Loucy (cell line): ENCODE measurements at regions not wholly inside any gene's neighbourhood (a gene's known extent, or its start where the extent isn't known, plus 50 kb on each side); places are given as distances from the start of the nearest gene placed in this dataset.

Source experiments
- H2AFZ ChIP-seq: fragments of 200-600 bp; sonication (generic); 2 replicates; pipeline ENCODE4 v1.6.0; 2016; ENCODE audit warnings: antibody characterized with exemption, mild to moderate bottlenecking, low read length, moderate library complexity
- H3F3A ChIP-seq: fragments of 200-600 bp; 2 replicates; pipeline ENCODE4 v1.6.0; 2016; ENCODE audit warnings: antibody characterized with exemption, low read depth, mild to moderate bottlenecking
- H3K27me3 ChIP-seq: fragments of 200-600 bp; sonication (generic); 2 replicates; pipeline ENCODE4 v1.6.1; 2014; ENCODE audit warnings: low read length, mild to moderate bottlenecking; ENCODE audit not compliant: insufficient read depth, poor library complexity, severe bottlenecking
- H3K36me3 ChIP-seq: fragments of 200-600 bp; sonication (generic); 2 replicates; pipeline ENCODE4 v1.6.1; 2016; ENCODE audit warnings: low read length; ENCODE audit not compliant: insufficient read depth
- H3K4me1 ChIP-seq: fragments of 200-600 bp; sonication (generic); 2 replicates; pipeline ENCODE4 v1.5.1; 2014; ENCODE audit warnings: low read length, mild to moderate bottlenecking; ENCODE audit not compliant: insufficient read depth, poor library complexity, severe bottlenecking
- H3K4me2 ChIP-seq: fragments of 200-600 bp; sonication (generic); 2 replicates; pipeline ENCODE4 v1.6.0; 2014; ENCODE audit warnings: antibody characterized with exemption, low read length, low read depth, mild to moderate bottlenecking; ENCODE audit not compliant: poor library complexity, severe bottlenecking
- H3K4me3 ChIP-seq: fragments of 200-600 bp; sonication (generic); 2 replicates; pipeline ENCODE4 v1.5.1; 2014; ENCODE audit warnings: low read length, mild to moderate bottlenecking, mixed read lengths; ENCODE audit not compliant: poor library complexity, severe bottlenecking
- H3K79me2 ChIP-seq: fragments of 200-600 bp; sonication (generic); 2 replicates; pipeline ENCODE4 v1.6.1; 2014; ENCODE audit warnings: low read length; ENCODE audit not compliant: insufficient read depth
- H3K9ac ChIP-seq: fragments of 200-600 bp; sonication (generic); 2 replicates; pipeline ENCODE4 v1.6.0; 2014; ENCODE audit warnings: mild to moderate bottlenecking, low read depth, low read length, moderate library complexity; ENCODE audit not compliant: poor library complexity, severe bottlenecking
- H3K9me2 ChIP-seq: fragments of 200-600 bp; sonication (generic); replicated peaks from 2 replicates; pipeline ENCODE4 v1.6.1; 2016; ENCODE audit warnings: low read depth, low read length, mixed read lengths
- H3K9me3 ChIP-seq: fragments of 200-600 bp; sonication (generic); 2 replicates; pipeline ENCODE4 v1.6.1; 2014; ENCODE audit warnings: mild to moderate bottlenecking, antibody characterized with exemption, low read length, low read depth; ENCODE audit not compliant: insufficient read depth
- H4K20me1 ChIP-seq: fragments of 200-600 bp; sonication (generic); 2 replicates; pipeline ENCODE4 v1.6.0; 2014; ENCODE audit warnings: antibody characterized with exemption, low read length, mild to moderate bottlenecking; ENCODE audit not compliant: insufficient read depth, poor library complexity, severe bottlenecking
- CTCF ChIP-seq: fragments of 200-600 bp; sonication (generic); conservative IDR thresholded peaks from 2 replicates; pipeline ENCODE4 v1.5.1; 2014; ENCODE audit warnings: mild to moderate bottlenecking, antibody characterized with exemption, low read length
- EZH2phosphoT487 ChIP-seq: fragments of 200-600 bp; IDR thresholded peaks from 2 replicates; pipeline ENCODE4 v1.6.1; 2018; ENCODE audit warnings: antibody characterized with exemption, mild to moderate bottlenecking, moderate library complexity, borderline replicate concordance

GRCh38 chr16:72551649-72552048 is 379.7 kb upstream of the PMFBP1 start:
- Histone ChIP-seq H3K4me1 (no peaks in the 10 kb centered on the region), H3K36me3 (no peaks in the 10 kb centered on the region), H3K9ac (no peak overlapping the region), H3K9me3 (no peaks in the 10 kb centered on the region), H3K9me2 (no peaks in the 10 kb centered on the region), H3K4me2 (no peak overlapping the region), H2AFZ (no peak overlapping the region), H3K27me3 (no peaks in the 10 kb centered on the region), H3F3A (no peaks in the 10 kb centered on the region), H4K20me1 (no peaks in the 10 kb centered on the region), H3K4me3 (no peak overlapping the region), H3K79me2 (no peaks in the 10 kb centered on the region)
- TF ChIP-seq EZH2phosphoT487: no peak
- TF ChIP-seq CTCF: no peak

- Histone ChIP-seq H3F3A (no peaks in the 10 kb centered on the region), H3K79me2 (no peaks in the 10 kb centered on the region), H3K4me2 (no peak overlapping the region), H3K9me2 (no peaks in the 10 kb centered on the region), H3K9me3 (no peaks in the 10 kb centered on the region), H2AFZ (no peak overlapping the region), H3K36me3 (no peaks in the 10 kb centered on the region), H3K4me1 (no peaks in the 10 kb centered on the region), H3K9ac (no peak overlapping the region), H3K27me3 (no peaks in the 10 kb centered on the region), H4K20me1 (no peaks in the 10 kb centered on the region), H3K4me3 (no peak overlapping the region)
- TF ChIP-seq CTCF: no peak
- TF ChIP-seq EZH2phosphoT487: no peak
These were observed 377.9 kb upstream of the PMFBP1 start for GRCh38 chr16:72549878-72550277.

GRCh38 chr16:72542102-72542501 is 370.1 kb upstream of the PMFBP1 start:
- Histone ChIP-seq H3K9ac (no peak overlapping the region), H3K36me3 (no peaks in the 10 kb centered on the region), H3K27me3 (no peaks in the 10 kb centered on the region), H2AFZ (no peak overlapping the region), H3F3A (no peaks in the 10 kb centered on the region), H3K79me2 (no peaks in the 10 kb centered on the region), H3K9me2 (no peaks in the 10 kb centered on the region), H3K9me3 (no peaks in the 10 kb centered on the region), H4K20me1 (no peaks in the 10 kb centered on the region), H3K4me1 (no peaks in the 10 kb centered on the region), H3K4me2 (no peak overlapping the region), H3K4me3 (no peak overlapping the region)
- TF ChIP-seq EZH2phosphoT487 (no peak), CTCF (no peak)
